ENCODE measurements at regions not wholly inside any gene's neighbourhood (a gene's known extent, or its start where the extent isn't known, plus 50 kb on each side); places are given as distances from the start of the nearest gene placed in this dataset.

DNA sequence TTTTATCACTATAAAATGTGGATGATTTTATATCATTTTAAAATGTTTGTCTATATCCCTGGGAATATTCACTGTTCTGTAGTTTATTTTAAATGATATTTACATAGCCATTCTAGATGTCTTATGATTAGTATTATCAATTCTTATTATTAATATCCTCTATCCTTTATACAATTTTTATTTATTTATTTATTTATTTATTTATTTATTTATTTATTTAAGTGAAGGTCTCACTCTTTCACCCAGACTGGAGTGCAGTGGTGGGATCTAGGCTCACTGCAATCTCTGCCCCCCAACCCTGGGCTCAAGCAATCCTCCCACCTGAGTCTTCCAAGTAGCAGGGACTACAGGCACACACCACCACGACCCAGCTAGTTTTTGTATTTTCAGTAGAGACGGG lies 1848.9 kb downstream of the EFNA5 start:
- RAD21 ChIA-PET (ENCODE audit: low non-redundant PET in 1 of 2, low total read pairs in 2 of 2, uncharacterized antibody in 2 of 2, unreplicated experiment in 2 of 2), result no interaction called here
- H3K4me2 ChIP-seq (ENCODE audit: low read length), result no peak overlapping the region
- no peak for ATAC-seq
- no peaks in the 10 kb centered on the region for H3K9me2 ChIP-seq (ENCODE audit: insufficient read depth)
- no peaks in the 10 kb centered on the region for H4K20me1 ChIP-seq (ENCODE audit: insufficient read depth)
- no TSS peak for BruUV-seq (replicated peaks)
- POLR2A ChIA-PET, result no interaction called here
- H3K9me3 ChIP-seq (ENCODE audit: control insufficient read depth in 1 of 2, insufficient read depth in 1 of 2, low read depth in 1 of 2, low read length in 2 of 2), result no peaks in the 10 kb centered on the region
- H3K79me2 ChIP-seq (ENCODE audit: insufficient read depth, low read length), result no peaks in the 10 kb centered on the region
- TF ChIP-seq JUND (IDR thresholded peaks at IDR 0.05), result no peak
- TF ChIP-seq, protein P1, sequence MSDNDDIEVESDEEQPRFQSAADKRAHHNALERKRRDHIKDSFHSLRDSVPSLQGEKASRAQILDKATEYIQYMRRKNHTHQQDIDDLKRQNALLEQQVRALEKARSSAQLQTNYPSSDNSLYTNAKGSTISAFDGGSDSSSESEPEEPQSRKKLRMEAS (IDR thresholded peaks at IDR 0.05), result no peak
- no peak for TF ChIP-seq SRF (IDR thresholded peaks at IDR 0.05; ENCODE audit: low read depth)
- TF ChIP-seq POLR2AphosphoS5 (IDR thresholded peaks at IDR 0.05; ENCODE audit: low read depth, low read length), result no peak
- no peak for TF ChIP-seq CBX3 (IDR thresholded peaks at IDR 0.05; ENCODE audit: low read depth)
- TF ChIP-seq ZFX (IDR thresholded peaks at IDR 0.05), result no peak
- TF ChIP-seq, protein P2, sequence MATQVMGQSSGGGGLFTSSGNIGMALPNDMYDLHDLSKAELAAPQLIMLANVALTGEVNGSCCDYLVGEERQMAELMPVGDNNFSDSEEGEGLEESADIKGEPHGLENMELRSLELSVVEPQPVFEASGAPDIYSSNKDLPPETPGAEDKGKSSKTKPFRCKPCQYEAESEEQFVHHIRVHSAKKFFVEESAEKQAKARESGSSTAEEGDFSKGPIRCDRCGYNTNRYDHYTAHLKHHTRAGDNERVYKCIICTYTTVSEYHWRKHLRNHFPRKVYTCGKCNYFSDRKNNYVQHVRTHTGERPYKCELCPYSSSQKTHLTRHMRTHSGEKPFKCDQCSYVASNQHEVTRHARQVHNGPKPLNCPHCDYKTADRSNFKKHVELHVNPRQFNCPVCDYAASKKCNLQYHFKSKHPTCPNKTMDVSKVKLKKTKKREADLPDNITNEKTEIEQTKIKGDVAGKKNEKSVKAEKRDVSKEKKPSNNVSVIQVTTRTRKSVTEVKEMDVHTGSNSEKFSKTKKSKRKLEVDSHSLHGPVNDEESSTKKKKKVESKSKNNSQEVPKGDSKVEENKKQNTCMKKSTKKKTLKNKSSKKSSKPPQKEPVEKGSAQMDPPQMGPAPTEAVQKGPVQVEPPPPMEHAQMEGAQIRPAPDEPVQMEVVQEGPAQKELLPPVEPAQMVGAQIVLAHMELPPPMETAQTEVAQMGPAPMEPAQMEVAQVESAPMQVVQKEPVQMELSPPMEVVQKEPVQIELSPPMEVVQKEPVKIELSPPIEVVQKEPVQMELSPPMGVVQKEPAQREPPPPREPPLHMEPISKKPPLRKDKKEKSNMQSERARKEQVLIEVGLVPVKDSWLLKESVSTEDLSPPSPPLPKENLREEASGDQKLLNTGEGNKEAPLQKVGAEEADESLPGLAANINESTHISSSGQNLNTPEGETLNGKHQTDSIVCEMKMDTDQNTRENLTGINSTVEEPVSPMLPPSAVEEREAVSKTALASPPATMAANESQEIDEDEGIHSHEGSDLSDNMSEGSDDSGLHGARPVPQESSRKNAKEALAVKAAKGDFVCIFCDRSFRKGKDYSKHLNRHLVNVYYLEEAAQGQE (IDR thresholded peaks at IDR 0.05; ENCODE audit: low read depth), result no peak
- TF ChIP-seq SIN3A (IDR thresholded peaks at IDR 0.05; ENCODE audit: low read depth), result no peak
- no peak for TF ChIP-seq RAD21 (IDR thresholded peaks at IDR 0.05; ENCODE audit: low read depth)
- no peak for TF ChIP-seq EZH2phosphoT487 (IDR thresholded peaks at IDR 0.05; ENCODE audit: borderline replicate concordance)
- TF ChIP-seq, protein P3, sequence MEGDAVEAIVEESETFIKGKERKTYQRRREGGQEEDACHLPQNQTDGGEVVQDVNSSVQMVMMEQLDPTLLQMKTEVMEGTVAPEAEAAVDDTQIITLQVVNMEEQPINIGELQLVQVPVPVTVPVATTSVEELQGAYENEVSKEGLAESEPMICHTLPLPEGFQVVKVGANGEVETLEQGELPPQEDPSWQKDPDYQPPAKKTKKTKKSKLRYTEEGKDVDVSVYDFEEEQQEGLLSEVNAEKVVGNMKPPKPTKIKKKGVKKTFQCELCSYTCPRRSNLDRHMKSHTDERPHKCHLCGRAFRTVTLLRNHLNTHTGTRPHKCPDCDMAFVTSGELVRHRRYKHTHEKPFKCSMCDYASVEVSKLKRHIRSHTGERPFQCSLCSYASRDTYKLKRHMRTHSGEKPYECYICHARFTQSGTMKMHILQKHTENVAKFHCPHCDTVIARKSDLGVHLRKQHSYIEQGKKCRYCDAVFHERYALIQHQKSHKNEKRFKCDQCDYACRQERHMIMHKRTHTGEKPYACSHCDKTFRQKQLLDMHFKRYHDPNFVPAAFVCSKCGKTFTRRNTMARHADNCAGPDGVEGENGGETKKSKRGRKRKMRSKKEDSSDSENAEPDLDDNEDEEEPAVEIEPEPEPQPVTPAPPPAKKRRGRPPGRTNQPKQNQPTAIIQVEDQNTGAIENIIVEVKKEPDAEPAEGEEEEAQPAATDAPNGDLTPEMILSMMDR (IDR thresholded peaks at IDR 0.05 in 2 of 3, conservative IDR thresholded peaks at IDR 0.05 in 1 of 3; ENCODE audit: borderline replicate concordance in 1 of 3, insufficient read depth in 1 of 3, low read depth in 2 of 3, low read length in 2 of 3), result no peak
- H3K27ac ChIP-seq (ENCODE audit: low read depth, low read length), result no peak overlapping the region
- no peaks in the 10 kb centered on the region for H3K27me3 ChIP-seq (ENCODE audit: insufficient read depth, low read length)
- CTCF ChIA-PET, result no interaction called here
- intact Hi-C loops (cut with micrococcal nuclease), result no loop called here
- DNase-seq (ENCODE audit: low read depth, low spot score), result no peak
- H3K4me3 ChIP-seq (replicated peaks in 1 of 2; ENCODE audit: low read depth in 1 of 2, low read length in 2 of 2), result no peak overlapping the region
- H2AFZ ChIP-seq (ENCODE audit: low read depth, low read length, poor library complexity, severe bottlenecking), result peak overlapping the region; percentile 69
- no peaks in the 10 kb centered on the region for H3K4me1 ChIP-seq (ENCODE audit: control insufficient read depth in 1 of 2, insufficient read depth in 2 of 2, low read length in 2 of 2)
- H3K9ac ChIP-seq (ENCODE audit: low read length), result no peak overlapping the region
- H3K36me3 ChIP-seq (ENCODE audit: control insufficient read depth in 1 of 2, insufficient read depth in 2 of 2, low read length in 2 of 2), result no peaks in the 10 kb centered on the region

All from HCT116 (cell line).